HEK293 (cell line): ENCODE measurements at regions not wholly inside any gene's neighbourhood (a gene's known extent, or its start where the extent isn't known, plus 50 kb on each side); places are given as distances from the start of the nearest gene placed in this dataset.

ENCODE experiments used
- FEZF1 ChIP-seq: fragments of 450-650 bp; formaldehyde crosslinking; IDR thresholded peaks from 2 replicates; pipeline ENCODE4 v1.5.1; 2016; ENCODE audit warnings: missing biosample characterization, missing genetic modification characterization
- PRDM10 ChIP-seq: fragments of 450-650 bp; formaldehyde crosslinking; IDR thresholded peaks from 2 replicates; pipeline ENCODE4 v1.5.1; 2016; ENCODE audit warnings: missing biosample characterization, missing genetic modification characterization
- ZEB2 ChIP-seq: fragments of 450-650 bp; formaldehyde crosslinking; IDR thresholded peaks from 2 replicates; pipeline ENCODE4 v1.5.1; 2016; ENCODE audit warnings: missing biosample characterization, missing genetic modification characterization
- ZNF24 ChIP-seq: fragments of 450-650 bp; formaldehyde crosslinking; IDR thresholded peaks from 2 replicates; pipeline ENCODE4 v1.5.1; 2016; ENCODE audit warnings: missing biosample characterization, missing genetic modification characterization
- ZNF423 ChIP-seq: fragments of 450-650 bp; formaldehyde crosslinking; IDR thresholded peaks from 2 replicates; pipeline ENCODE4 v1.5.1; 2016; ENCODE audit warnings: missing biosample characterization, missing genetic modification characterization
- ZNF548 ChIP-seq: fragments of 450-650 bp; formaldehyde crosslinking; IDR thresholded peaks from 2 replicates; pipeline ENCODE4 v1.5.1; 2016; ENCODE audit warnings: missing biosample characterization, missing genetic modification characterization
- ZNF561 ChIP-seq: fragments of 450-650 bp; IDR thresholded peaks from 2 replicates; pipeline ENCODE4 v1.5.1; 2018; ENCODE audit warnings: missing biosample characterization, missing genetic modification characterization, borderline replicate concordance
- ZNF704 ChIP-seq: fragments of 450-650 bp; formaldehyde crosslinking; IDR thresholded peaks from 2 replicates; pipeline ENCODE4 v1.5.1; 2016; ENCODE audit warnings: missing biosample characterization, missing genetic modification characterization
- TF ChIP-seq, protein P1 (sequence below): fragments of 450-650 bp; formaldehyde crosslinking; IDR thresholded peaks from 2 replicates; pipeline ENCODE4 v1.5.1; 2016; ENCODE audit warnings: missing biosample characterization, missing genetic modification characterization
- TF ChIP-seq, protein P2 (sequence below): fragments of 450-650 bp; formaldehyde crosslinking; IDR thresholded peaks from 2 replicates; pipeline ENCODE4 v1.5.1; 2016; ENCODE audit warnings: missing biosample characterization, missing genetic modification characterization
- TF ChIP-seq, protein P3 (sequence below): fragments of 450-650 bp; formaldehyde crosslinking; IDR thresholded peaks from 2 replicates; pipeline ENCODE4 v1.5.1; 2016; ENCODE audit warnings: missing biosample characterization, missing genetic modification characterization

DNA sequence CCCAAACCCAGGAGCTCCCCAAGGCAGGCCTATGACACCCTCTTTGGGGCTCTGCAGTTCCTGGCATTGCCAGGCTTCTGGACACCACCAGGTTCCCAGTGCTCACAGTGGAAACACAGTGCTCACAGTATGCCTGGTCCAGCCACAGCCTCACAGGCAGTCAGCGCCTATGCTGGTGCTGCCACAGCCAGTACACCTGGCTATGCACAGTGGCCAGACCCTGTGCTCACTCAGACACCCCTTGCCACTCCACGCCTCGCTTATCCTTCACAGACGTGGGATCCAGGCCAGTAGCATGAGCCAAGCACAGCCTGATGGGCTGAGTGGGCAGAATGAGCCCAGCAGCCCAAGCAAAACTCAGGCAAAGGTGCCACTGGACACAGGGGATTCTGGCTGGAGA, 579.2 kb upstream of the ADGRL2 start:
- no peak for TF ChIP-seq ZNF423 (tag by site-specific recombination)
- TF ChIP-seq, protein P1, sequence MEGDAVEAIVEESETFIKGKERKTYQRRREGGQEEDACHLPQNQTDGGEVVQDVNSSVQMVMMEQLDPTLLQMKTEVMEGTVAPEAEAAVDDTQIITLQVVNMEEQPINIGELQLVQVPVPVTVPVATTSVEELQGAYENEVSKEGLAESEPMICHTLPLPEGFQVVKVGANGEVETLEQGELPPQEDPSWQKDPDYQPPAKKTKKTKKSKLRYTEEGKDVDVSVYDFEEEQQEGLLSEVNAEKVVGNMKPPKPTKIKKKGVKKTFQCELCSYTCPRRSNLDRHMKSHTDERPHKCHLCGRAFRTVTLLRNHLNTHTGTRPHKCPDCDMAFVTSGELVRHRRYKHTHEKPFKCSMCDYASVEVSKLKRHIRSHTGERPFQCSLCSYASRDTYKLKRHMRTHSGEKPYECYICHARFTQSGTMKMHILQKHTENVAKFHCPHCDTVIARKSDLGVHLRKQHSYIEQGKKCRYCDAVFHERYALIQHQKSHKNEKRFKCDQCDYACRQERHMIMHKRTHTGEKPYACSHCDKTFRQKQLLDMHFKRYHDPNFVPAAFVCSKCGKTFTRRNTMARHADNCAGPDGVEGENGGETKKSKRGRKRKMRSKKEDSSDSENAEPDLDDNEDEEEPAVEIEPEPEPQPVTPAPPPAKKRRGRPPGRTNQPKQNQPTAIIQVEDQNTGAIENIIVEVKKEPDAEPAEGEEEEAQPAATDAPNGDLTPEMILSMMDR (tag by site-specific recombination) = no peak
- no peak for TF ChIP-seq ZNF24 (tag by site-specific recombination)
- TF ChIP-seq, protein P2, sequence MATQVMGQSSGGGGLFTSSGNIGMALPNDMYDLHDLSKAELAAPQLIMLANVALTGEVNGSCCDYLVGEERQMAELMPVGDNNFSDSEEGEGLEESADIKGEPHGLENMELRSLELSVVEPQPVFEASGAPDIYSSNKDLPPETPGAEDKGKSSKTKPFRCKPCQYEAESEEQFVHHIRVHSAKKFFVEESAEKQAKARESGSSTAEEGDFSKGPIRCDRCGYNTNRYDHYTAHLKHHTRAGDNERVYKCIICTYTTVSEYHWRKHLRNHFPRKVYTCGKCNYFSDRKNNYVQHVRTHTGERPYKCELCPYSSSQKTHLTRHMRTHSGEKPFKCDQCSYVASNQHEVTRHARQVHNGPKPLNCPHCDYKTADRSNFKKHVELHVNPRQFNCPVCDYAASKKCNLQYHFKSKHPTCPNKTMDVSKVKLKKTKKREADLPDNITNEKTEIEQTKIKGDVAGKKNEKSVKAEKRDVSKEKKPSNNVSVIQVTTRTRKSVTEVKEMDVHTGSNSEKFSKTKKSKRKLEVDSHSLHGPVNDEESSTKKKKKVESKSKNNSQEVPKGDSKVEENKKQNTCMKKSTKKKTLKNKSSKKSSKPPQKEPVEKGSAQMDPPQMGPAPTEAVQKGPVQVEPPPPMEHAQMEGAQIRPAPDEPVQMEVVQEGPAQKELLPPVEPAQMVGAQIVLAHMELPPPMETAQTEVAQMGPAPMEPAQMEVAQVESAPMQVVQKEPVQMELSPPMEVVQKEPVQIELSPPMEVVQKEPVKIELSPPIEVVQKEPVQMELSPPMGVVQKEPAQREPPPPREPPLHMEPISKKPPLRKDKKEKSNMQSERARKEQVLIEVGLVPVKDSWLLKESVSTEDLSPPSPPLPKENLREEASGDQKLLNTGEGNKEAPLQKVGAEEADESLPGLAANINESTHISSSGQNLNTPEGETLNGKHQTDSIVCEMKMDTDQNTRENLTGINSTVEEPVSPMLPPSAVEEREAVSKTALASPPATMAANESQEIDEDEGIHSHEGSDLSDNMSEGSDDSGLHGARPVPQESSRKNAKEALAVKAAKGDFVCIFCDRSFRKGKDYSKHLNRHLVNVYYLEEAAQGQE = no peak
- TF ChIP-seq ZNF561 = no peak
- TF ChIP-seq ZNF704 (tag by site-specific recombination) = no peak
- TF ChIP-seq, protein P3, sequence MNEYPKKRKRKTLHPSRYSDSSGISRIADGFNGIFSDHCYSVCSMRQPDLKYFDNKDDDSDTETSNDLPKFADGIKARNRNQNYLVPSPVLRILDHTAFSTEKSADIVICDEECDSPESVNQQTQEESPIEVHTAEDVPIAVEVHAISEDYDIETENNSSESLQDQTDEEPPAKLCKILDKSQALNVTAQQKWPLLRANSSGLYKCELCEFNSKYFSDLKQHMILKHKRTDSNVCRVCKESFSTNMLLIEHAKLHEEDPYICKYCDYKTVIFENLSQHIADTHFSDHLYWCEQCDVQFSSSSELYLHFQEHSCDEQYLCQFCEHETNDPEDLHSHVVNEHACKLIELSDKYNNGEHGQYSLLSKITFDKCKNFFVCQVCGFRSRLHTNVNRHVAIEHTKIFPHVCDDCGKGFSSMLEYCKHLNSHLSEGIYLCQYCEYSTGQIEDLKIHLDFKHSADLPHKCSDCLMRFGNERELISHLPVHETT (tag by site-specific recombination) = no peak
- no peak for TF ChIP-seq ZEB2 (tag by site-specific recombination)
- TF ChIP-seq ZNF548 (tag by site-specific recombination) = no peak
- TF ChIP-seq PRDM10 (tag by site-specific recombination) = no peak
- no peak for TF ChIP-seq FEZF1 (tag by site-specific recombination)
